CD14-positive monocyte (primary cell): ENCODE measurements at regions not wholly inside any gene's neighbourhood (a gene's known extent, or its start where the extent isn't known, plus 50 kb on each side); places are given as distances from the start of the nearest gene placed in this dataset.

ENCODE experiments used
- DNase-seq, 3 donors: peaks; one replicate each; pipeline ENCODE4 v3.0.0-alpha.2; 2011 to 2022
- H2AFZ ChIP-seq: 2 replicates; pipeline ENCODE4 v1.6.0; 2012; ENCODE audit warnings: mild to moderate bottlenecking, low read depth, low read length, inconsistent platforms; ENCODE audit not compliant: insufficient read depth, poor library complexity, severe bottlenecking
- H3K27ac ChIP-seq, 2 donors: 1 replicate in 1 of 2; 2 replicates in 1 of 2; pipeline ENCODE4 v1.5.1; 2012 to 2013; ENCODE audit warnings: low read length in 2 of 2, control low read depth in 1 of 2, inconsistent platforms in 1 of 2, low read depth in 1 of 2, mild to moderate bottlenecking in 1 of 2
- H3K27me3 ChIP-seq, 2 donors: one replicate each; pipeline versions ENCODE4 v1.6.0 to v1.6.1; 2011 to 2013; ENCODE audit warnings: low read length in 2 of 2; ENCODE audit not compliant: control insufficient read depth in 2 of 2, insufficient read depth in 2 of 2
- H3K36me3 ChIP-seq, 2 donors: replicated peaks in 1 of 2; 1 replicate in 1 of 2; 2 replicates in 1 of 2; pipeline versions ENCODE4 v1.5.1 to v1.6.1; 2012 to 2013; ENCODE audit warnings: low read length in 2 of 2, control low read depth in 1 of 2, inconsistent platforms in 1 of 2, mild to moderate bottlenecking in 1 of 2; ENCODE audit not compliant: insufficient read depth in 2 of 2, control insufficient read depth in 1 of 2
- H3K4me1 ChIP-seq, 2 donors: 1 replicate in 1 of 2; 2 replicates in 1 of 2; pipeline versions ENCODE4 v1.5.1 to v1.6.1; 2012 to 2013; ENCODE audit warnings: low read length in 2 of 2, control low read depth in 1 of 2, inconsistent platforms in 1 of 2, mild to moderate bottlenecking in 1 of 2, moderate library complexity in 1 of 2; ENCODE audit not compliant: insufficient read depth in 2 of 2, control insufficient read depth in 1 of 2
- H3K4me2 ChIP-seq: replicated peaks from 2 replicates; pipeline ENCODE3; 2012; ENCODE audit warnings: low read length, moderate library complexity, mild to moderate bottlenecking; ENCODE audit not compliant: poor library complexity, severe bottlenecking; ENCODE audit errors: extremely low read depth
- H3K4me3 ChIP-seq, 3 experiments: fragments of 200-600 bp in 1 of 3; sonication (generic) in 1 of 3; replicated peaks in 1 of 3; 1 replicate in 2 of 3; 2 replicates in 1 of 3; pipeline ENCODE4 v1.5.1; 2011 to 2013; ENCODE audit warnings: low read length in 3 of 3, mild to moderate bottlenecking in 3 of 3, control low read depth in 2 of 3, low read depth in 2 of 3, inconsistent platforms in 1 of 3, moderate library complexity in 1 of 3
- H3K79me2 ChIP-seq: 2 replicates; pipeline ENCODE4 v1.6.0; 2012; ENCODE audit warnings: mild to moderate bottlenecking, control low read depth, inconsistent platforms, low read length, moderate library complexity; ENCODE audit not compliant: insufficient read depth
- H3K9ac ChIP-seq: 2 replicates; pipeline ENCODE4 v1.6.0; 2017; ENCODE audit warnings: low read length, mild to moderate bottlenecking; ENCODE audit not compliant: insufficient read depth, poor library complexity, severe bottlenecking
- H3K9me3 ChIP-seq, 2 donors: replicated peaks in 1 of 2; 1 replicate in 1 of 2; 2 replicates in 1 of 2; pipeline versions ENCODE4 v1.5.1 to v1.6.1; 2012 to 2013; ENCODE audit warnings: low read length in 2 of 2, control low read depth in 1 of 2; ENCODE audit not compliant: control insufficient read depth in 1 of 2, insufficient read depth in 1 of 2
- H4K20me1 ChIP-seq: 2 replicates; pipeline ENCODE4 v1.6.0; 2012; ENCODE audit warnings: mild to moderate bottlenecking, low read length, control low read depth, moderate library complexity; ENCODE audit not compliant: insufficient read depth
- H3K27ac Mint-ChIP-seq, 7 donors: one replicate each; pipeline ENCODE4 v1.8.0; 2020; ENCODE audit warnings: mild to moderate bottlenecking in 7 of 7, mixed read lengths in 7 of 7, moderate library complexity in 6 of 7, inconsistent platforms in 2 of 7
- H3K27me3 Mint-ChIP-seq, 3 donors: one replicate each; pipeline ENCODE4 v1.8.0; 2021 to 2022; ENCODE audit warnings: low read depth in 3 of 3, mild to moderate bottlenecking in 3 of 3, mixed read lengths in 3 of 3, moderate library complexity in 3 of 3, inconsistent platforms in 1 of 3
- H3K36me3 Mint-ChIP-seq, 2 donors: one replicate each; pipeline ENCODE4 v1.8.0; 2020; ENCODE audit warnings: mixed read lengths in 2 of 2, inconsistent platforms in 1 of 2, mild to moderate bottlenecking in 1 of 2
- H3K4me1 Mint-ChIP-seq: one replicate; pipeline ENCODE4 v1.8.0; 2020; ENCODE audit warnings: mild to moderate bottlenecking, mixed read lengths
- H3K4me3 Mint-ChIP-seq, 2 donors: one replicate each; pipeline ENCODE4 v1.8.0; 2020; ENCODE audit warnings: mild to moderate bottlenecking in 2 of 2, mixed read lengths in 2 of 2, moderate library complexity in 1 of 2
- H3K9me3 Mint-ChIP-seq, 7 donors: one replicate each; pipeline ENCODE4 v1.8.0; 2020 to 2022; ENCODE audit warnings: mixed read lengths in 7 of 7, mild to moderate bottlenecking in 6 of 7, moderate library complexity in 6 of 7, inconsistent platforms in 2 of 7
- WGBS: methylation state at CpG from one replicate; pipeline ENCODE4 v1.1.5; 2013; ENCODE audit warnings: missing lambda C conversion rate; ENCODE audit not compliant: insufficient coverage; 5-methylcytosine and 5-hydroxymethylcytosine counted together
- intact Hi-C, 2 donors: fragments of 100-400 bp; cut with micrococcal nuclease; formaldehyde crosslinking; loops; one replicate each; pipeline versions ENCODE4 v1.15.0 to v1.15.1; 2023
- TF ChIP-seq, protein P1 (sequence below): fragments of 200-600 bp; IDR thresholded peaks from one replicate; pipeline ENCODE4 v1.8.0; 2022; ENCODE audit warnings: antibody characterized with exemption, mild to moderate bottlenecking

DNA sequence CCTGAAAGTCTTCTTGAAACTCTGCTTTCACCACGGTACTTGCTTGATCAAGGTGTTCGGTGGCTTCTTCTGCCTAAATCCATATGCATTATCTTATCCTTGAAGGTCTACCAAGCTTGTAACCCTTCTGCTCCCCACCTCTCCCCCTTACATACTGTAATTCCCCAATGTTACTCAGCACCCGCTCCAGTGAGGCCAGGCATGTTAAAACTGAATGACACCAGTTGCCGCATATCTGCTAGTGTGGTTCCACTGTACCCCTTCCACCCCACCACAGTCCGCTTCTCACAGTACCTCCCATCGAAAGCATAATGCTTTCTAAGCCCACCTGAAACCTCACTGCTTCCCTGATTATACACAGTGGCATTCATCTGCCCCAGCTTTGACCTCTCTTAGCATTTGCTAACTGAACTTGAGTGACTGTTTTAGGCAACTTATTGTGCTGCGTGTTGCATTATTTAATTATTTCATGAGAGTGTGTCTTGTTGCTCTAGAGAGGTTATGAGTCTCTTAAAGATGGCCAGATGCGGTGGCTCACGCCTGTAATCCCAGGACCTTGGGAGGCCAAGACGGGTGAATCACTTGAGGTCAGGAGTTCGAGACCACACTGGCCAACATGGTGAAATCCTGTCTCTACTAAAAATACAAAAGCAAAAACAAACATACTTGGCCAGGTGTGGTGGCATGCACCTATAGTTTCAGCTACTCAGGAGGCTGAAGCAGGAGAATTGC lies 87.6 kb upstream of the MBNL2 start:
- Histone ChIP-seq H3K9ac (no peak overlapping the region), H3K27me3 (peaks cover 2 to 6% of the 10 kb centered on the region in 2 donors), H3K79me2 (no peaks in the 10 kb centered on the region), H3K36me3 (no peaks in the 10 kb centered on the region), H3K27ac (no peak overlapping the region), H3K4me3 (no peak overlapping the region), H3K4me2 (no peak overlapping the region), H2AFZ (no peak overlapping the region), H3K9me3 (no peaks in the 10 kb centered on the region), H3K4me1 (no peaks in the 10 kb centered on the region), H4K20me1 (no peaks in the 10 kb centered on the region)
- WGBS: 96% methylated on average over 9 of the region's 11 CpGs
- H3K4me1 Mint-ChIP-seq: no peaks in the 10 kb centered on the region
- H3K9me3 Mint-ChIP-seq: no peaks in the 10 kb centered on the region
- no peak overlapping the region for H3K27ac Mint-ChIP-seq
- H3K36me3 Mint-ChIP-seq: no peaks in the 10 kb centered on the region
- H3K4me3 Mint-ChIP-seq: no peak overlapping the region
- intact Hi-C loops: no loop called here
- TF ChIP-seq, protein P1, sequence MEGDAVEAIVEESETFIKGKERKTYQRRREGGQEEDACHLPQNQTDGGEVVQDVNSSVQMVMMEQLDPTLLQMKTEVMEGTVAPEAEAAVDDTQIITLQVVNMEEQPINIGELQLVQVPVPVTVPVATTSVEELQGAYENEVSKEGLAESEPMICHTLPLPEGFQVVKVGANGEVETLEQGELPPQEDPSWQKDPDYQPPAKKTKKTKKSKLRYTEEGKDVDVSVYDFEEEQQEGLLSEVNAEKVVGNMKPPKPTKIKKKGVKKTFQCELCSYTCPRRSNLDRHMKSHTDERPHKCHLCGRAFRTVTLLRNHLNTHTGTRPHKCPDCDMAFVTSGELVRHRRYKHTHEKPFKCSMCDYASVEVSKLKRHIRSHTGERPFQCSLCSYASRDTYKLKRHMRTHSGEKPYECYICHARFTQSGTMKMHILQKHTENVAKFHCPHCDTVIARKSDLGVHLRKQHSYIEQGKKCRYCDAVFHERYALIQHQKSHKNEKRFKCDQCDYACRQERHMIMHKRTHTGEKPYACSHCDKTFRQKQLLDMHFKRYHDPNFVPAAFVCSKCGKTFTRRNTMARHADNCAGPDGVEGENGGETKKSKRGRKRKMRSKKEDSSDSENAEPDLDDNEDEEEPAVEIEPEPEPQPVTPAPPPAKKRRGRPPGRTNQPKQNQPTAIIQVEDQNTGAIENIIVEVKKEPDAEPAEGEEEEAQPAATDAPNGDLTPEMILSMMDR: no peak
- peaks cover 9 to 14% (median 9%) of the 10 kb centered on the region in 3 donors for H3K27me3 Mint-ChIP-seq
- no peak for DNase-seq

GRCh38 chr13:97135883-97136282 lies 86.2 kb upstream of the MBNL2 start:
- TF ChIP-seq, protein P1: no peak

More at GRCh38 chr13:97135883-97136282, 86.2 kb upstream of the MBNL2 start:
- Mint-ChIP-seq H3K4me3 (no peak overlapping the region), H3K27ac (no peak overlapping the region), H3K27me3 (peaks cover 9 to 17% (median 11%) of the 10 kb centered on the region in 3 donors), H3K9me3 (no peaks in the 10 kb centered on the region), H3K36me3 (no peaks in the 10 kb centered on the region), H3K4me1 (no peaks in the 10 kb centered on the region)
- Histone ChIP-seq H3K9ac (no peak overlapping the region), H3K9me3 (no peaks in the 10 kb centered on the region), H3K27me3 (peaks cover 2 to 6% of the 10 kb centered on the region in 2 donors), H3K4me1 (no peaks in the 10 kb centered on the region), H3K27ac (no peak overlapping the region), H3K4me2 (no peak overlapping the region), H3K36me3 (no peaks in the 10 kb centered on the region), H4K20me1 (no peaks in the 10 kb centered on the region), H2AFZ (no peak overlapping the region), H3K79me2 (no peaks in the 10 kb centered on the region), H3K4me3 (no peak overlapping the region)
- no CpG with 5 or more reads among the region's 4 CpGs for WGBS
- DNase-seq: no peak
- intact Hi-C loops: no loop called here
